HG03520 (cell line): ENCODE measurements at regions not wholly inside any gene's neighbourhood (a gene's known extent, or its start where the extent isn't known, plus 50 kb on each side); places are given as distances from the start of the nearest gene placed in this dataset.
"Not testable (repeated sequence)": the region's sequence is repeated elsewhere in the genome, so short reads cannot be mapped to it uniquely, and the experiment has no call there.

Experiments used
- ATAC-seq: cut with Tn5 transposase; IDR thresholded peaks from one replicate; pipeline ENCODE4 v1.9.1; 2021; ENCODE audit warnings: mild to moderate bottlenecking, moderate library complexity; ENCODE audit not compliant: unreplicated experiment

GRCh38 chr3:195976876-195977275, 68.5 kb upstream of the TNK2 start:
- ATAC-seq, result not testable (repeated sequence)

- ATAC-seq, result not testable (repeated sequence)
Measured at GRCh38 chr3:195974281-195974680, 65.9 kb upstream of the TNK2 start.

DNA sequence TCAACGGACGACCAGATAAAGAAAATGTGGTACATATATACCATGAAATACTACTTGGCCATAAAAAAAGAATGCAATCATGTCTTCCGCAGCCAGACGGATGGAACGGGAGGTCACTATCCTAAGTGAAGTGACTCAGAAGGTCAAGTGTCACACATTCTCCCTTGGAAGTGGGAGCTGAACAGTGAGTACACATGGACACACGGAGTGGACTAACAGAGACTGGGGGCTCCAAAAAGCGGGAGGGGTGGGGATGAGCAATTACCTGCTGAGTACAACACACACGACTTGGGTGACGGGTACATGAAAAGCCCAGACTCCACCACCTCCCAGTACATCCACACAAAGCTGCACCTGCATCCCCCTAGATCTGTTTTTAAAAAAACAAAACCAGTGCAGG, 62.5 kb upstream of the TNK2 start:
- ATAC-seq, result not testable (repeated sequence)

- not testable (repeated sequence) for ATAC-seq
Measured at GRCh38 chr3:195969838-195970776, 61.8 kb upstream of the TNK2 start.

- not testable (repeated sequence) for ATAC-seq
Measured at GRCh38 chr3:195969341-195969740, 61.0 kb upstream of the TNK2 start.

GRCh38 chr3:195968104-195968503, 59.8 kb upstream of the TNK2 start:
- not testable (repeated sequence) for ATAC-seq

DNA sequence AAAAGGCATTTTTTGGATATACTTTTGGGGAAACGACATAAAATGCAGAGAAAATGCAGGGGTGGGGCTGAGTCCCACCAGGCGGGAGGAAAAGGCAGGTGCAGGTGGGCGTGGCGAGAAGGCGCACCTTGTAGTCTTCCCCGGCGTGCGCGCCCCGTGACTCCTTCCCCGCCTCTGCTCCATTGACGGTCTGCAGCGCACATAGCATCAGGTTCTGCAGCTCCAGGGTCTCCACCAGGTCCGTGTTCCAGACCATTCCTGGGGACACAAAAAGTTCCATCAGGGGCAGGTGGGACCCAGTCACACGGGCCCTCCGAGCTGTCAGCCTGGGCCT, 59.0 kb upstream of the TNK2 start:
- not testable (repeated sequence) for ATAC-seq

GRCh38 chr3:195966563-195967386, 58.4 kb upstream of the TNK2 start:
- not testable (repeated sequence) for ATAC-seq

DNA sequence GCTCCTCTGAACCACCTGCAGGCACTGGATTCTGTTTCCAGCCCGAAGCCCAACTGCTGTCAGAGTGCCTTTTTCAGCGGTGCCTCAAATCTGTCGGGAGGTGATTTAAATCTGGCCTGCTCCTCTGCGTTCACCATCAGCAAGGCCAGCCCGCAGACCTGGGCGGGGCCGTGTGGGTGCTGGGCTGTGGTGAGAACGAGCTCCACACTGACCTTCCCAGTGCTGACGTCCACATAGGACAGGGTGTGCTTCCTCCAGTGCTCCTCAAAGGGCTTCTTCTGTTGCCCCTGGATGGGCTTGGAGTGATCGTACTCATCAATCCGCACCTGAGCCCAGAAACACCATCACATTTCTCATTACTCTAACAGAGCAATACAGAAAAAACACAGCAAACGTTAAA, 56.9 kb upstream of the TNK2 start:
- not testable (repeated sequence) for ATAC-seq

DNA sequence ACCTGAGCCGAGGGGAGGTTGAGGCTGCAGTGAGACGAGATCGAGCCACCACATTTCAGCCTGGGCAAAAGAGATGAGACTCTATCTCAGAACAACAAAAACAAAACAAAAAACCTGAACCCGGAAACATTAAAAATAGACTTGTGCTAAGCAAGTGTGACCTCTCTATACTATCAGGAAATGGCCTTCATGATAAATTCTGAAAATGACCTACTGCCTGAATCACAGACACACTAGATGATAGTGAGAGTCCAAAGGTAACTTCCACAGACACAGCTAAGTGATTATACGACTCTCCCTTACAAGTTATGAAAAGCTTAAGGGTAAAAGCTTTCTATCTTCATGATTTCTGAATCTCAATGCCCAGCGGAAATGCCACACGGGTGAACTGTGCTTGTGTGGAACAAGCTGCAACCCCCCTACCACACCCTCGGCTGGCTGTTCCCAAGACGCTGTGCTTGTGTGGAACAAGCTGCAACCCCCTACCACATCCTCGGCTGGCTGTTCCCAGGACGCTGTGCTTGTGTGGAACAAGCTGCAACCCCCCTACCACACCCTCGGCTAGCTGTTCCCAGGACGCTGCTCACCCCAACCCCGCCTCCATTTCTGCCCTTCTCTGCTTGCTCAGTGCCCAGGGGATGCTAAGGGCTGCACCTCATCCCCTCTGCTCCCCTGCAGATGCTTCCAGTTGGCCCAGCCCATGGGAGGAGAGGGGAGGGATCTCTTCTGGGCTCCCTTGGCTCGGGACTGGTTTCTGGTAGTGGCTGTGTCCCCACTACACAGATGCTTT, 56.2 kb upstream of the TNK2 start:
- not testable (repeated sequence) for ATAC-seq

DNA sequence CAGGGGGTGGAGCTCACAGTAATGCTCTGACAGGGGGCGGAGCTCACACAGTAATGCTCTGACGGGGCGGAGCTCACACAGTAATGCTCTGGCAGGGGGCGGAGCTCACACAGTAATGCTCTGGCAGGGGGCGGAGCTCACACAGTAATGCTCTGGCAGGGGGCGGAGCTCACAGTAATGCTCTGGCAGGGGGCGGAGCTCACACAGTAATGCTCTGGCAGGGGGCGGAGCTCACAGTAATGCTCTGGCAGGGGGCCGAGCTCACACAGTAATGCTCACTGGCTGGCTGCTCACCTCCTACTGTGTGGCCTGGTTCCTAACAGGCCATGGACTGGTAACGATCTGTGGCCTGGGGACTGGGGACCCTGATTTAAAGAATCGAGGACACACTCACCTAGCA, 53.9 kb upstream of the TNK2 start:
- not testable (repeated sequence) for ATAC-seq

DNA sequence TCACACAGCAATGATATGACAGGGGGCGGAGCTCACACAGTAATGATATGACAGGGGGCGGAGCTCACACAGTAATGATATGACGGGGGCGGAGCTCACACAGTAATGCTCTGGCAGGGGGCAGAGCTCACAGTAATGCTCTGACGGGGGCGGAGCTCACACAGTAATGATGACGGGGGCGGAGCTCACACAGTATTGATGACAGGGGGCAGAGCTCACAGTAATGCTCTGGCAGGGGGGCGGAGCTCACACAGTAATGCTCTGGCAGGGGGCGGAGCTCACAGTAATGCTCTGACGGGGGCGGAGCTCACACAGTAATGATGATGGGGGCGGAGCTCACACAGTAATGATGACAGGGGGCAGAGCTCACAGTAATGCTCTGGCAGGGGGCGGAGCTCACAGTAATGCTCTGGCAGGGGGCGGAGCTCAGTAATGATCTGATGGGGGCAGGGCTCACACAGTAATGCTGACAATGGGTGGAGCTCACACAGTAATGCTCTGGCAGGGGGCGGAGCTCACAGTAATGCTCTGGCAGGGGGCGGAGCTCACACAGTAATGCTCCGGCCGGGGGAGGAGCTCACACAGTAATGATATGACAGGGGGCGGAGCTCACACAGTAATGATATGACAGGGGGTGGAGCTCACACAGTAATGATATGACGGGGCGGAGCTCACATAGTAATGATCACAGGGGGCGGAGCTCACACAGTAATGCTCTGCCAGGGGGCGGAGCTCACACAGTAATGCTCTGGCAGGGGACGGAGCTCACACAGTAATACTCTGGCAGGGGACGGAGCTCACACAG, 52.8 kb upstream of the TNK2 start:
- not testable (repeated sequence) for ATAC-seq

DNA sequence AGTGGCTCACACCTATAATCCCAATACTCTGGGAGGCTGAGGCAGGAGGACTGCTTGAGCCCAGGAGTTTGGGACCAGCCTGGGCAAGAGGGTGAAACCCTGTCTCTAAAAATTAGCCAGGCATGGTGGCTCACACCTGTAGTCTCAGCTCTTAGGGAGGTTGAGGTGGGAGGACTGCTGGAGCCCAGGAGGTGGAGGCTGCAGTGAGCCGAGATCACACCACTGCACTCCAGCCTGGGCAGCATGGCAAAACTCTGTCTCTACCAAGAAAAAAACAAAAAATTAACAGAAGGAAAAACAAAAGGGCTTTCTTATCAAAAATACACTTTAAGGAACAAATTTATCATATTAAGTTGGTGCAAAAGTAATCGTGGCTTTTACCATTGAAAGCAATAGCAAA, 51.8 kb upstream of the TNK2 start:
- not testable (repeated sequence) for ATAC-seq

- ATAC-seq, result not testable (repeated sequence)
Measured at GRCh38 chr3:195959367-195960157, 51.2 kb upstream of the TNK2 start.

- not testable (repeated sequence) for ATAC-seq
Measured at GRCh38 chr3:195958736-195959135, 50.4 kb upstream of the TNK2 start.
